ENCODE measurements at regions not wholly inside any gene's neighbourhood (a gene's known extent, or its start where the extent isn't known, plus 50 kb on each side); places are given as distances from the start of the nearest gene placed in this dataset.

- no peak for DNase-seq
Measured at GRCh38 chr15:93249623-93250022, 160.6 kb upstream of the RGMA start.

GRCh38 chr15:93247466-93248121 lies 158.6 kb upstream of the RGMA start:
- no peak for DNase-seq

- DNase-seq = no peak
Measured at GRCh38 chr15:93246266-93247242, 157.5 kb upstream of the RGMA start.

- no peak for DNase-seq
Measured at GRCh38 chr15:93245661-93246042, 156.6 kb upstream of the RGMA start.

- DNase-seq = no peak
Measured at GRCh38 chr15:93244696-93245660, 156.0 kb upstream of the RGMA start.

- DNase-seq = no peak
Measured at GRCh38 chr15:93243573-93243972, 154.6 kb upstream of the RGMA start.

- no peak for DNase-seq
Measured at GRCh38 chr15:93241696-93242585, 152.9 kb upstream of the RGMA start.

- no peak for DNase-seq
Measured at GRCh38 chr15:93239993-93240392, 151.0 kb upstream of the RGMA start.

- no peak for DNase-seq
Measured at GRCh38 chr15:93239591-93239990, 150.6 kb upstream of the RGMA start.

GRCh38 chr15:93238641-93239040 lies 149.6 kb upstream of the RGMA start:
- no peak for DNase-seq

- DNase-seq = no peak
Measured at GRCh38 chr15:93235926-93236780, 147.1 kb upstream of the RGMA start.

- no peak for DNase-seq
Measured at GRCh38 chr15:93235269-93235668, 146.3 kb upstream of the RGMA start.

- no peak for DNase-seq
Measured at GRCh38 chr15:93233710-93234109, 144.7 kb upstream of the RGMA start.

- DNase-seq = no peak
Measured at GRCh38 chr15:93232845-93233244, 143.8 kb upstream of the RGMA start.

- DNase-seq = no peak
Measured at GRCh38 chr15:93231994-93232393, 143.0 kb upstream of the RGMA start.

GRCh38 chr15:93231261-93231925 lies 142.4 kb upstream of the RGMA start:
- DNase-seq = no peak

- no peak for DNase-seq
Measured at GRCh38 chr15:93228546-93228945, 139.5 kb upstream of the RGMA start.

- DNase-seq = no peak
Measured at GRCh38 chr15:93223803-93224202, 134.8 kb upstream of the RGMA start.

GRCh38 chr15:93221759-93222158 lies 132.7 kb upstream of the RGMA start:
- DNase-seq = no peak

GRCh38 chr15:93219859-93220420 lies 130.9 kb upstream of the RGMA start:
- no peak for DNase-seq
